ENCODE measurements at regions not wholly inside any gene's neighbourhood (a gene's known extent, or its start where the extent isn't known, plus 50 kb on each side); places are given as distances from the start of the nearest gene placed in this dataset.
A peak's percentile ranks its signal among the peaks of the same experiment; 100 is the strongest.

DNA sequence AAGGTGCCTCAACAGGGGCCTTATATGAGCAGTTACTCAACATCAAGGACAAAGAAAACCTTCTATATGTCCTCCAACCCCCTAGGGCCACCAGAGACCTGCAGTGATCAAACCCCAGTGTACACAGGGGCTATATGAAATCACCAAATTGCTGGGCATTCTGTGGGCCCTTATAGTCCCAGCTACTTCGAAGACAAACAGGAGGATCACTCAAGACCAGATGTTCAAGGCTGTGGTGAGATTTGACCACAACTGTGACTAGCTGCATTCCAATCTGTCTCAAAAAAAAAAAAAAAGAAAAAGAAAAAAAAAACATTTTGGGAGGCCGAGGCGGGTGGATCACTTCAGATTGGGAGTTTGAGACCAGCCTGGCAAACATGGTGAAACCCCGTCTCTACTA lies 51.0 kb upstream of the PRB2 start:
- TF ChIP-seq EZH2 (IDR thresholded peaks at IDR 0.05) (no peak), POLR2AphosphoS5 (IDR thresholded peaks at IDR 0.05; ENCODE audit: borderline replicate concordance, low read depth, low read length) (no peak), FOXP2 (optimal IDR thresholded peaks at IDR 0.05; ENCODE audit: control extremely low read depth, extremely low read length, insufficient read depth) (no peak)
- no peaks in the 10 kb centered on the region for H3K9me3 ChIP-seq (ENCODE audit: low read depth, low read length)
- no peak overlapping the region for H3K9ac ChIP-seq (ENCODE audit: insufficient read length)
- H3K36me3 ChIP-seq (ENCODE audit: insufficient read depth, low read length) = no peaks in the 10 kb centered on the region
- no peak overlapping the region for H3K4me3 ChIP-seq
- no peak for DNase-seq (ENCODE audit: low read depth, low spot score)
- no peak overlapping the region for H3K27ac ChIP-seq

- Histone ChIP-seq H3K27ac (no peak overlapping the region), H3K36me3 (ENCODE audit: insufficient read depth, low read length) (no peaks in the 10 kb centered on the region), H3K4me3 (no peak overlapping the region), H3K9me3 (ENCODE audit: low read depth, low read length) (no peaks in the 10 kb centered on the region), H3K9ac (ENCODE audit: insufficient read length) (no peak overlapping the region)
- TF ChIP-seq POLR2AphosphoS5 (IDR thresholded peaks at IDR 0.05; ENCODE audit: borderline replicate concordance, low read depth, low read length) (no peak), EZH2 (IDR thresholded peaks at IDR 0.05) (no peak), FOXP2 (optimal IDR thresholded peaks at IDR 0.05; ENCODE audit: control extremely low read depth, extremely low read length, insufficient read depth) (no peak)
- no peak for DNase-seq (ENCODE audit: low read depth, low spot score)
Measured at GRCh38 chr12:11457996-11458645, 62.8 kb upstream of the PRB2 start.

DNA sequence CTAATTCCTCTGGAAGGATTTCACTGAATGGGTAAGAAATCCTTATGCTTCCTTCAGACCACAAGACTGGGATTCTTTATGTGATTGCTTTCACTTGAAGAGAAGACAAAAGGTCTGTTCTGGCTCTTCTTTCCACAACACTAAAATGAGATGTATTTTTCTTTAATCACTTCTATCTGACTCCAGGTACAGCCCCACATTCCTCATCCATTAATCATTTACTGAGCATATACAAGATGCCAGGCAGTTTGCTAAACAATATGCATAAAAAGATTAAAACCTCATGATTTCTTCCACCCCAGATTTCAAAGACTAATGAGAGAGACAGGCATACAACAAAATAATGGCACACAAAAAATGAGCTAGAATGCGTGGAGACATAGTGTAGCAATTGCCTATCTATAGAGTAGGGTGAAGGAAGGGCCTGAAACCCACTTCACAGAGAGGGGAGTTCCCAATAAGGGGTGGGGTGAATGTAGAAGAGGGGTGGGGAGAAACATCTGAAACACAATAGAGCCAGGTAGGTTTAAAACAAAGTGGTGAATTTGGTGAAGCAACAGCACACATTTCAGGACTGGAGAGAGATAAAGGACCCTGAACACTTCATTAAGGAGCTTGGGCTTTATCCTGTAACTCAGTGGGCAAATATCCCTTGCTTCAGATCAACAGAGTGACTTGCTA lies 65.1 kb upstream of the PRB2 start:
- H3K9me3 ChIP-seq (ENCODE audit: low read depth, low read length) = no peaks in the 10 kb centered on the region
- H3K27ac ChIP-seq = no peak overlapping the region
- H3K36me3 ChIP-seq (ENCODE audit: insufficient read depth, low read length) = no peaks in the 10 kb centered on the region
- H3K9ac ChIP-seq (ENCODE audit: insufficient read length) = no peak overlapping the region
- H3K4me3 ChIP-seq = no peak overlapping the region
- TF ChIP-seq FOXP2 (optimal IDR thresholded peaks at IDR 0.05; ENCODE audit: control extremely low read depth, extremely low read length, insufficient read depth) = no peak
- no peak for TF ChIP-seq POLR2AphosphoS5 (IDR thresholded peaks at IDR 0.05; ENCODE audit: borderline replicate concordance, low read depth, low read length)
- TF ChIP-seq EZH2 (IDR thresholded peaks at IDR 0.05) = no peak
- DNase-seq (ENCODE audit: low read depth, low spot score) = no peak

GRCh38 chr12:11461433-11461832 lies 66.1 kb upstream of the PRB2 start:
- Histone ChIP-seq H3K36me3 (ENCODE audit: insufficient read depth, low read length) (no peaks in the 10 kb centered on the region), H3K4me3 (no peak overlapping the region), H3K27ac (no peak overlapping the region), H3K9ac (ENCODE audit: insufficient read length) (no peak overlapping the region), H3K9me3 (ENCODE audit: low read depth, low read length) (no peaks in the 10 kb centered on the region)
- TF ChIP-seq POLR2AphosphoS5 (IDR thresholded peaks at IDR 0.05; ENCODE audit: borderline replicate concordance, low read depth, low read length) (no peak), FOXP2 (optimal IDR thresholded peaks at IDR 0.05; ENCODE audit: control extremely low read depth, extremely low read length, insufficient read depth) (no peak), EZH2 (IDR thresholded peaks at IDR 0.05) (no peak)
- DNase-seq (ENCODE audit: low read depth, low spot score) = no peak

DNA sequence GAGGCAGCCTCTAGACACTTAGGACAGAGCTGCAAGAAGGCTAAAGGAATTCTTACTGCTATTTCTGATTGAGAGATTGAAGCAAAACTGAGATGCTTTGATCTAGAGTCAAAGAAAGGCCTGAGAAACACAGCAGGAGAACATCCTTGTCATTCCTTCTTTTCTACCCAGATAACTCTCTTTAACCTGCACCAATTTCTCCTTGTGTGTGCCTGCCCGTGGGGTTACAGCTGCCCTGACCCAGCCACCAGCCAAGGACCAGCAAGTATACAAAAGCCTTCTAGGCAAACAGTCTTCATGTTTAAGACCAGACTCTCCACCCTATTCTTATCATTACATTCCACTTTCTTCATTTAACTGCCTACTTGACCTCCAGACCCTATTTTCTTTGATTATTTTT lies 81.7 kb upstream of the PRB2 start:
- Histone ChIP-seq H3K27ac (no peak overlapping the region), H3K9me3 (ENCODE audit: low read depth, low read length) (no peaks in the 10 kb centered on the region), H3K4me3 (no peak overlapping the region), H3K9ac (ENCODE audit: insufficient read length) (no peak overlapping the region), H3K36me3 (ENCODE audit: insufficient read depth, low read length) (no peaks in the 10 kb centered on the region)
- no peak for DNase-seq (ENCODE audit: low read depth, low spot score)
- no peak for TF ChIP-seq POLR2AphosphoS5 (IDR thresholded peaks at IDR 0.05; ENCODE audit: borderline replicate concordance, low read depth, low read length)
- TF ChIP-seq FOXP2 (optimal IDR thresholded peaks at IDR 0.05; ENCODE audit: control extremely low read depth, extremely low read length, insufficient read depth) = no peak
- TF ChIP-seq EZH2 (IDR thresholded peaks at IDR 0.05) = no peak

- no peak for DNase-seq (ENCODE audit: low read depth, low spot score)
Measured at GRCh38 chr12:11482955-11483354, 87.6 kb upstream of the PRB2 start.

GRCh38 chr12:11486623-11487444 lies 91.5 kb upstream of the PRB2 start:
- TF ChIP-seq EZH2 (IDR thresholded peaks at IDR 0.05) = no peak
- no peak for TF ChIP-seq FOXP2 (optimal IDR thresholded peaks at IDR 0.05; ENCODE audit: control extremely low read depth, extremely low read length, insufficient read depth)
- TF ChIP-seq POLR2AphosphoS5 (IDR thresholded peaks at IDR 0.05; ENCODE audit: borderline replicate concordance, low read depth, low read length) = no peak

More at GRCh38 chr12:11482955-11483354, 87.6 kb upstream of the PRB2 start:
- Histone ChIP-seq H3K27ac (no peak overlapping the region), H3K9ac (ENCODE audit: insufficient read length) (no peak overlapping the region), H3K4me3 (no peak overlapping the region), H3K36me3 (ENCODE audit: insufficient read depth, low read length) (no peaks in the 10 kb centered on the region), H3K9me3 (ENCODE audit: low read depth, low read length) (no peaks in the 10 kb centered on the region)
- TF ChIP-seq POLR2AphosphoS5 (IDR thresholded peaks at IDR 0.05; ENCODE audit: borderline replicate concordance, low read depth, low read length) = no peak
- no peak for TF ChIP-seq EZH2 (IDR thresholded peaks at IDR 0.05)
- no peak for TF ChIP-seq FOXP2 (optimal IDR thresholded peaks at IDR 0.05; ENCODE audit: control extremely low read depth, extremely low read length, insufficient read depth)

More at GRCh38 chr12:11486623-11487444, 91.5 kb upstream of the PRB2 start:
- Histone ChIP-seq H3K27ac (no peak overlapping the region), H3K4me3 (peak overlapping the region; percentile 40; the same call in 1 of the 2 replicates), H3K9me3 (ENCODE audit: low read depth, low read length) (no peaks in the 10 kb centered on the region), H3K9ac (ENCODE audit: insufficient read length) (no peak overlapping the region), H3K36me3 (ENCODE audit: insufficient read depth, low read length) (no peaks in the 10 kb centered on the region)
- peak; percentile 69 for DNase-seq (ENCODE audit: low read depth, low spot score)
